Right lobe of liver (tissue), 6 donors: ENCODE measurements at regions not wholly inside any gene's neighbourhood (a gene's known extent, or its start where the extent isn't known, plus 50 kb on each side); places are given as distances from the start of the nearest gene placed in this dataset.

Experiments used
- ATAC-seq, 4 donors: fragments of 200-7000 bp; cut with Tn5 transposase; one replicate each; pipeline ENCODE4 v1.9.1; 2020; ENCODE audit warnings: mild to moderate bottlenecking in 4 of 4, moderate library complexity in 4 of 4
- DNase-seq, 3 donors: peaks; one replicate each; pipeline ENCODE4 v3.0.0-alpha.2; 2020
- H3K27ac ChIP-seq, 3 donors: fragments of 200-600 bp; one replicate each; pipeline ENCODE4 v1.8.0; 2022
- H3K27me3 ChIP-seq, 2 donors: fragments of 200-600 bp; one replicate each; pipeline ENCODE4 v1.8.0; 2022
- H3K36me3 ChIP-seq, 4 donors: fragments of 200-600 bp; sonication (generic) in 1 of 4; one replicate each; pipeline versions ENCODE4 v1.5.1 to v1.8.0; 2017 to 2022; ENCODE audit warnings: control low read depth in 1 of 4
- H3K4me1 ChIP-seq, 4 donors: fragments of 200-600 bp; sonication (generic) in 1 of 4; one replicate each; pipeline versions ENCODE4 v1.5.1 to v1.8.0; 2017 to 2022; ENCODE audit warnings: control low read depth in 1 of 4
- H3K4me3 ChIP-seq, 3 donors: fragments of 200-600 bp; one replicate each; pipeline ENCODE4 v1.8.0; 2022
- H3K9me3 ChIP-seq, 4 donors: fragments of 200-600 bp; sonication (generic) in 1 of 4; one replicate each; pipeline versions ENCODE4 v1.5.1 to v1.8.0; 2017 to 2022; ENCODE audit warnings: control low read depth in 1 of 4
- POLR2A ChIP-seq: fragments of 450-650 bp; IDR thresholded peaks from one replicate; pipeline ENCODE4 v1.6.1; 2017; ENCODE audit warnings: antibody characterized with exemption, mild to moderate bottlenecking
- WGBS: methylation state at CpG from one replicate; pipeline ENCODE4 v1.1.6; 2018; ENCODE audit warnings: low coverage, low lambda C conversion rate; ENCODE audit not compliant: insufficient coverage; ENCODE audit errors: missing lambda C conversion rate; 5-methylcytosine and 5-hydroxymethylcytosine counted together
- intact Hi-C, 2 donors: fragments of 100-400 bp; cut with DNase I; formaldehyde crosslinking; loops; one replicate each; pipeline versions ENCODE4 v1.11.2 to v1.14.1; 2022
- TF ChIP-seq, protein P1 (sequence below), 4 donors: fragments of 200-600 bp in 3 of 4; fragments of 450-650 bp in 1 of 4; IDR thresholded peaks; one replicate each; pipeline versions ENCODE4 v1.5.1 to v1.8.0; 2016 to 2022; ENCODE audit warnings: antibody characterized with exemption in 4 of 4, mild to moderate bottlenecking in 2 of 4
- donor health status: DM: no; HTN: yes; CAD: no.
- donor health status: DM: no; HTN: no; CAD: no.
- donor health status: DM: no; HTN: no; CAD: no.
- donor health status: DM: no; HTN: yes; CAD: no.
- donor health status: DM: no; HTN: yes; CAD: no.

DNA sequence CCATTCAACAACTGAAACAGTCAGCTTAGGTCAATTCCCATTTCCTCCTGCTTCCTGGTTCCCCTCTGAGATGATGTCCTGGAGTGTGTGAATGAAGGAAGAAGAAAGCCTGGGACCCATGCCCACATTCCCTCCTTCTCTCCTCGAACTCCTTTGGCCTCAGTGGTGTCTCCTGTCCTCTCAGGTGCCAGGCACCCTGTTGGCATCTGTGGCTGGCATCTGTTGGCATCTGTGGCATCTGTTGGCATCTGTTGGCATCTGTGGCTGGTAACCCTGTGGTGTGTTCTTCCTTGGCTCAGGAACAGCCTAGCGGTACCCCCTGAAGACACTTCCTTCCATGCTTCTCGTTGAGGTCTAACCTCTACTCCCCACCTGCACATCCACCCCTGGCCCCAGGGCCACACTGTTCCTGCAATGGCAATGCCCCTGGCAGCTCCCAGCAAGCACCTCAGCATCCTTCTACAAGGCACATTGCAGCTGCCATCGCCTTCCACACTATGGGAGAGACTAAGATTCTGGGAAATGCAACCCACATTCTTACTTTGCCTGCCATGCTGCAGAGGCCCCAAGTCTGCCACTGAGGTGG, 114.4 kb upstream of the NEBL start:
- Histone ChIP-seq H3K9me3 (no peaks in the 10 kb centered on the region), H3K27ac (no peak overlapping the region), H3K4me1 (no peaks in the 10 kb centered on the region), H3K36me3 (no peaks in the 10 kb centered on the region), H3K27me3 (no peaks in the 10 kb centered on the region), H3K4me3 (no peak overlapping the region)
- no peak for ATAC-seq
- TF ChIP-seq, protein P1, sequence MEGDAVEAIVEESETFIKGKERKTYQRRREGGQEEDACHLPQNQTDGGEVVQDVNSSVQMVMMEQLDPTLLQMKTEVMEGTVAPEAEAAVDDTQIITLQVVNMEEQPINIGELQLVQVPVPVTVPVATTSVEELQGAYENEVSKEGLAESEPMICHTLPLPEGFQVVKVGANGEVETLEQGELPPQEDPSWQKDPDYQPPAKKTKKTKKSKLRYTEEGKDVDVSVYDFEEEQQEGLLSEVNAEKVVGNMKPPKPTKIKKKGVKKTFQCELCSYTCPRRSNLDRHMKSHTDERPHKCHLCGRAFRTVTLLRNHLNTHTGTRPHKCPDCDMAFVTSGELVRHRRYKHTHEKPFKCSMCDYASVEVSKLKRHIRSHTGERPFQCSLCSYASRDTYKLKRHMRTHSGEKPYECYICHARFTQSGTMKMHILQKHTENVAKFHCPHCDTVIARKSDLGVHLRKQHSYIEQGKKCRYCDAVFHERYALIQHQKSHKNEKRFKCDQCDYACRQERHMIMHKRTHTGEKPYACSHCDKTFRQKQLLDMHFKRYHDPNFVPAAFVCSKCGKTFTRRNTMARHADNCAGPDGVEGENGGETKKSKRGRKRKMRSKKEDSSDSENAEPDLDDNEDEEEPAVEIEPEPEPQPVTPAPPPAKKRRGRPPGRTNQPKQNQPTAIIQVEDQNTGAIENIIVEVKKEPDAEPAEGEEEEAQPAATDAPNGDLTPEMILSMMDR (IDR thresholded peaks at IDR 0.05), result no peak
- intact Hi-C loops, result no loop called here
- WGBS, result 58% methylated on average over 2 of the region's 4 CpGs
- DNase-seq, result no peak

- Histone ChIP-seq H3K4me1 (no peaks in the 10 kb centered on the region), H3K4me3 (no peak overlapping the region), H3K27ac (no peak overlapping the region), H3K36me3 (no peaks in the 10 kb centered on the region), H3K27me3 (no peaks in the 10 kb centered on the region), H3K9me3 (no peaks in the 10 kb centered on the region)
- no peak for DNase-seq
- 78% methylated on average over 3 of the region's 3 CpGs for WGBS
- intact Hi-C loops, result no loop called here
- no peak for TF ChIP-seq POLR2A
- TF ChIP-seq, protein P1 (IDR thresholded peaks at IDR 0.05), result no peak
- no peak for ATAC-seq
Measured at GRCh38 chr10:21010615-21011014, 113.5 kb upstream of the NEBL start.

DNA sequence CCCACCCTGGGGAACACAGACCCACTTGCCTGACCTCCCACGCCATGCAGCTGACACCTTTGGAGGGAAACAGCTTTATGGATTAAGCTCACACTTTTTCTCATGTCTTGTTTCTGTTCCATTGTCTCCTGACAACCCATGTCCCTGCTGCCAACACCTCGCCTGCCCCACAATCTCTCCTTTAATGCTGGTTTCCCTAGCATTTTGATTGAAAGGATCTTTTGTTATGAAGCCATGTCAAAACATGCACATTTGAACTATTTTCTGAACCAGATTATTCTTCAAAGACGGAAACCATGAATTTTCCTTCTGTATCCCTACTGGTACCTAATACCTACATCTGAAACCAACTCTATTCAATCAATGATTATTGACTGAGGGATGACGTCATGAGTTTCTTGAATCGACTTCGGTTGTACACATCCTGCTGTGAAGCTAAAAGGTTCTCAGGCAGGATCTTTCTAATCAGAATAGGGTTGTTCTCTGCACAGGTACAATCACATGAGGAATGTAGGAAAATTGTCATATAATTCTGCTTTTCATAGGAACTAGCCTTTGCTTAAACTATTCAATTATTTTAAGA, 106.2 kb upstream of the NEBL start:
- ATAC-seq, result no peak
- TF ChIP-seq, protein P1 (IDR thresholded peaks at IDR 0.05), result no peak
- no peak for TF ChIP-seq POLR2A
- H3K4me3 ChIP-seq, result no peak overlapping the region
- H3K9me3 ChIP-seq, result no peaks in the 10 kb centered on the region
- no peak overlapping the region for H3K27ac ChIP-seq
- DNase-seq, result no peak
- intact Hi-C loops, result no loop called here
- H3K36me3 ChIP-seq, result no peaks in the 10 kb centered on the region
- no peaks in the 10 kb centered on the region for H3K27me3 ChIP-seq
- no peaks in the 10 kb centered on the region for H3K4me1 ChIP-seq
- 71% methylated on average over 6 of the region's 6 CpGs for WGBS

GRCh38 chr10:21002091-21002878, 105.2 kb upstream of the NEBL start:
- no peak for DNase-seq

More at GRCh38 chr10:21002091-21002878, 105.2 kb upstream of the NEBL start:
- no peaks in the 10 kb centered on the region for H3K27me3 ChIP-seq
- H3K27ac ChIP-seq, result no peak overlapping the region
- no peaks in the 10 kb centered on the region for H3K4me1 ChIP-seq
- intact Hi-C loops, result no loop called here
- no peak for ATAC-seq
- WGBS, result 69% methylated on average over 11 of the region's 11 CpGs
- no peak overlapping the region for H3K4me3 ChIP-seq
- H3K36me3 ChIP-seq, result no peaks in the 10 kb centered on the region
- no peak for TF ChIP-seq POLR2A
- TF ChIP-seq, protein P1 (IDR thresholded peaks at IDR 0.05), result no peak
- H3K9me3 ChIP-seq, result no peaks in the 10 kb centered on the region
